HepG2 (cell line): ENCODE measurements at regions not wholly inside any gene's neighbourhood (a gene's known extent, or its start where the extent isn't known, plus 50 kb on each side); places are given as distances from the start of the nearest gene placed in this dataset.

Experiments
- ATAC-seq: fragments of 200-7000 bp; cut with Tn5 transposase; 3 replicates; pipeline ENCODE4 v1.9.1; 2020; ENCODE audit warnings: mild to moderate bottlenecking, moderate library complexity
- BruUV-seq: library from RNA; stranded (reverse); fragments of 400-500 nt; replicated peaks from 2 replicates; lab custom pipeline; 2021; lab: Mats Ljungman, UMichigan
- CTCF ChIA-PET: fragments of 300-600 bp; formaldehyde crosslinking; extraction: SDS; loops from one replicate; lab custom pipeline; 2021; ENCODE audit warnings: low total read pairs, inconsistent platforms, low intra/inter-chr PET ratio; lab: Yijun Ruan, JAX
- POLR2A ChIA-PET: fragments of 350-600 bp; sonication (Branson Sonifier 250); formaldehyde crosslinking; loops from one replicate; lab custom pipeline; 2020; ENCODE audit warnings: antibody characterized with exemption, inconsistent platforms; lab: Yijun Ruan, JAX
- DNase-seq: peaks from one replicate; pipeline ENCODE4 v3.0.0-alpha.2; 2015; ENCODE audit warnings: low spot score
- FAIRE-seq: peaks from 3 replicates; lab custom pipeline; 2011; peaks lifted over from hg19 to GRCh38; lab: Jason Lieb, UNC
- H2AFZ ChIP-seq: one replicate; pipeline ENCODE4 v1.6.1; 2011; ENCODE audit warnings: low read length, inconsistent platforms
- H3K27ac ChIP-seq: fragments of 300-600 bp; 3 replicates; pipeline ENCODE4 v1.8.0; 2011; ENCODE audit warnings: mixed run types, mild to moderate bottlenecking, mixed read lengths, low read length, inconsistent platforms; ENCODE audit not compliant: insufficient read depth; ENCODE audit errors: extremely low read length
- H3K27me3 ChIP-seq, 2 experiments: fragments of 200-600 bp in 1 of 2; 2 replicates in 1 of 2; 3 replicates in 1 of 2; pipeline versions ENCODE4 v1.6.0 to v1.8.0; 2011; ENCODE audit warnings: low read length in 2 of 2, mild to moderate bottlenecking in 2 of 2, moderate library complexity in 2 of 2, inconsistent platforms in 1 of 2; ENCODE audit not compliant: insufficient read depth in 2 of 2, control insufficient read depth in 1 of 2
- H3K36me3 ChIP-seq, 2 experiments: fragments of 200-600 bp in 1 of 2; replicated peaks in 1 of 2; 2 replicates in 1 of 2; 3 replicates in 1 of 2; pipeline versions ENCODE4 v1.5.1 to v1.8.0; 2011; ENCODE audit warnings: low read length in 2 of 2, inconsistent platforms in 1 of 2; ENCODE audit not compliant: insufficient read depth in 2 of 2, control insufficient read depth in 1 of 2
- H3K4me1 ChIP-seq: 2 replicates; pipeline ENCODE4 v1.5.1; 2012; ENCODE audit warnings: low read length, inconsistent platforms; ENCODE audit not compliant: insufficient read depth
- H3K4me2 ChIP-seq: 2 replicates; pipeline ENCODE4 v1.6.0; 2011; ENCODE audit warnings: low read depth, low read length, inconsistent platforms
- H3K4me3 ChIP-seq, 3 experiments: fragments of 200-600 bp in 1 of 3; sonication (generic), shearing (Covaris generic) in 1 of 3; replicated peaks in 1 of 3; 2 replicates each; pipeline ENCODE4 v1.5.1; 2011 to 2016; ENCODE audit warnings: low read length in 3 of 3, inconsistent platforms in 2 of 3, low read depth in 2 of 3, mild to moderate bottlenecking in 2 of 3, control low read depth in 1 of 3, mixed read lengths in 1 of 3; ENCODE audit not compliant: insufficient read depth in 1 of 3
- H3K79me2 ChIP-seq: one replicate; pipeline ENCODE4 v1.6.1; 2011; ENCODE audit warnings: low read length, inconsistent platforms; ENCODE audit not compliant: insufficient read depth
- H3K9ac ChIP-seq: 2 replicates; pipeline ENCODE4 v1.6.0; 2011; ENCODE audit warnings: mild to moderate bottlenecking, low read depth, low read length, inconsistent platforms; ENCODE audit not compliant: insufficient read depth
- H3K9me3 ChIP-seq: 2 replicates; pipeline ENCODE4 v1.5.1; 2012; ENCODE audit warnings: mild to moderate bottlenecking, low read length
- H4K20me1 ChIP-seq: 2 replicates; pipeline ENCODE4 v1.6.0; 2011; ENCODE audit warnings: inconsistent platforms, mild to moderate bottlenecking, low read length, moderate library complexity; ENCODE audit not compliant: insufficient read depth
- CHCHD3 ChIP-seq: sonication (generic); formaldehyde crosslinking; IDR thresholded peaks from 2 replicates; pipeline ENCODE4 v1.8.0; 2022; ENCODE audit warnings: mild to moderate bottlenecking, missing genetic modification reagents, moderate library complexity
- FOXO1 ChIP-seq: sonication (generic); formaldehyde crosslinking; IDR thresholded peaks from 2 replicates; pipeline ENCODE4 v1.4.0; 2020; ENCODE audit warnings: missing genetic modification reagents
- HNRNPK ChIP-seq: fragments of 200-400 bp; formaldehyde crosslinking; IDR thresholded peaks from 2 replicates; pipeline ENCODE4 v1.6.1; 2018; ENCODE audit warnings: low read length, low read depth, moderate library complexity, mild to moderate bottlenecking; ENCODE audit not compliant: poor library complexity, severe bottlenecking
- JUNB ChIP-seq: sonication (generic); formaldehyde crosslinking; IDR thresholded peaks from 2 replicates; pipeline ENCODE4 v1.8.0; 2022; ENCODE audit warnings: missing genetic modification reagents, mild to moderate bottlenecking, borderline replicate concordance
- KLF12 ChIP-seq: sonication (generic); formaldehyde crosslinking; IDR thresholded peaks from 2 replicates; pipeline ENCODE4 v1.4.0; 2020; ENCODE audit warnings: missing genetic modification reagents, borderline replicate concordance
- RELA ChIP-seq: sonication (generic); formaldehyde crosslinking; IDR thresholded peaks from 2 replicates; pipeline ENCODE4 v1.4.0; 2020; ENCODE audit warnings: missing genetic modification reagents
- RFXANK ChIP-seq: IDR thresholded peaks from 2 replicates; pipeline ENCODE4 v1.6.1; 2016
- SMYD3 ChIP-seq: sonication (generic); formaldehyde crosslinking; IDR thresholded peaks from 2 replicates; pipeline ENCODE4 v1.8.1; 2023; ENCODE audit warnings: mild to moderate bottlenecking, missing genetic modification reagents
- ZNF101 ChIP-seq: sonication (generic); formaldehyde crosslinking; IDR thresholded peaks from 2 replicates; pipeline ENCODE4 v1.4.0; 2020; ENCODE audit warnings: mild to moderate bottlenecking, low read depth, missing genetic modification reagents, borderline replicate concordance
- ZNF672 ChIP-seq: sonication (generic); formaldehyde crosslinking; IDR thresholded peaks from 2 replicates; pipeline ENCODE4 v1.8.1; 2022; ENCODE audit warnings: missing genetic modification reagents
- ZSCAN29 ChIP-seq: sonication (generic); formaldehyde crosslinking; conservative IDR thresholded peaks from 2 replicates; pipeline ENCODE4 v1.4.0; 2020; ENCODE audit warnings: mild to moderate bottlenecking, missing genetic modification reagents
- WGBS: methylation state at CpG from one replicate; pipeline ENCODE4 v1.1.6; 2017; ENCODE audit warnings: low lambda C conversion rate; 5-methylcytosine and 5-hydroxymethylcytosine counted together
- in situ Hi-C: cut with HindIII; loops from 2 replicates; pipeline ENCODE4 v1.10.0; 2017; ENCODE audit warnings: low pct_unique_long_range_greater_than_20kb; ENCODE audit not compliant: extremely low pct_ligation_motif_present
- intact Hi-C: fragments of 100-400 bp; cut with micrococcal nuclease; formaldehyde crosslinking; loops from one replicate; pipeline ENCODE4 v1.10.0; 2022; ENCODE audit not compliant: unreplicated experiment
- TF ChIP-seq, protein P1 (sequence below): IDR thresholded peaks from 2 replicates; pipeline ENCODE4 v1.6.1; 2016

DNA sequence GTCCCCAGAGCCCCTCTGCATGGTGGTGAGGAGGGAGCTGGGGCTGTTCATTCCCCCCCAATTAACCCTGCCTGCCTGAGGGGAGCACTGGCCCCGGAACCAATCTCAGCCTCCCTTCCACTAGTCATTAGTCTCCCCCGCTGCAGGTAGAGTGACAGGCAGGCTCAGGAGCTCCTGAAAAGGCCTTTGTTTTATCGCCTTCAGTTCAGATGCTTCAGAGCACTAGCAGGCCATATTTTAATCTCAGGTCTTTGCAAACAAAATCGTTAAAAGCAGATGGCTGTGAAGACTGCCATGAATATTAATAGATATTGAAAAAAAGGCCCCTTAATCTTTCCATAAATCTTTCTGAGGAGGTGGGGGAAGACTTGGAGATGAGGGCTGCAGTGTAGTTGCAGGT, 250.7 kb downstream of the RPS24 start:
- Histone ChIP-seq H3K79me2 (no peaks in the 10 kb centered on the region), H4K20me1 (no peaks in the 10 kb centered on the region), H3K36me3 (no peaks in the 10 kb centered on the region), H3K27me3 (peaks cover 3 to 31% of the 10 kb centered on the region in 2 experiments), H3K4me1 (no peaks in the 10 kb centered on the region), H3K9me3 (no peaks in the 10 kb centered on the region), H3K9ac (no peak overlapping the region), H2AFZ (no peak overlapping the region), H3K27ac (no peak overlapping the region), H3K4me3 (no peak overlapping the region), H3K4me2 (no peak overlapping the region)
- 6% methylated on average over 2 of the region's 4 CpGs for WGBS
- CTCF ChIA-PET: no interaction called here
- intact Hi-C loops (no loop called here), in situ Hi-C loops (no loop called here)
- POLR2A ChIA-PET: no interaction called here
- no peak for TF ChIP-seq CHCHD3 (CRISPR knock-in tag)
- no peak for TF ChIP-seq KLF12 (CRISPR knock-in tag)
- TF ChIP-seq, protein P1, sequence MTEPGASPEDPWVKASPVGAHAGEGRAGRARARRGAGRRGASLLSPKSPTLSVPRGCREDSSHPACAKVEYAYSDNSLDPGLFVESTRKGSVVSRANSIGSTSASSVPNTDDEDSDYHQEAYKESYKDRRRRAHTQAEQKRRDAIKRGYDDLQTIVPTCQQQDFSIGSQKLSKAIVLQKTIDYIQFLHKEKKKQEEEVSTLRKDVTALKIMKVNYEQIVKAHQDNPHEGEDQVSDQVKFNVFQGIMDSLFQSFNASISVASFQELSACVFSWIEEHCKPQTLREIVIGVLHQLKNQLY (CRISPR knock-in tag): no peak
- TF ChIP-seq RELA: no peak
- no peak for TF ChIP-seq ZSCAN29 (CRISPR knock-in tag)
- TF ChIP-seq RFXANK (CRISPR knock-in tag): no peak
- no peak for TF ChIP-seq ZNF101 (CRISPR knock-in tag)
- no peak for TF ChIP-seq FOXO1 (CRISPR knock-in tag)
- TF ChIP-seq JUNB: no peak
- TF ChIP-seq ZNF672 (CRISPR knock-in tag): no peak
- TF ChIP-seq HNRNPK: no peak
- TF ChIP-seq SMYD3 (CRISPR knock-in tag): no peak
- ATAC-seq (no peak), DNase-seq (no peak), FAIRE-seq (no peak)
- BruUV-seq: no TSS peak
